HepG2 (cell line): ENCODE measurements at regions not wholly inside any gene's neighbourhood (a gene's known extent, or its start where the extent isn't known, plus 50 kb on each side); places are given as distances from the start of the nearest gene placed in this dataset.

ENCODE experiments used
- ATAC-seq: fragments of 200-7000 bp; cut with Tn5 transposase; 3 replicates; pipeline ENCODE4 v1.9.1; 2020; ENCODE audit warnings: mild to moderate bottlenecking, moderate library complexity
- BruUV-seq: library from RNA; stranded (reverse); fragments of 400-500 nt; replicated peaks from 2 replicates; lab custom pipeline; 2021; lab: Mats Ljungman, UMichigan
- CTCF ChIA-PET: fragments of 300-600 bp; formaldehyde crosslinking; extraction: SDS; loops from one replicate; lab custom pipeline; 2021; ENCODE audit warnings: low total read pairs, inconsistent platforms, low intra/inter-chr PET ratio; lab: Yijun Ruan, JAX
- POLR2A ChIA-PET: fragments of 350-600 bp; sonication (Branson Sonifier 250); formaldehyde crosslinking; loops from one replicate; lab custom pipeline; 2020; ENCODE audit warnings: antibody characterized with exemption, inconsistent platforms; lab: Yijun Ruan, JAX
- DNase-seq: peaks from one replicate; pipeline ENCODE4 v3.0.0-alpha.2; 2015; ENCODE audit warnings: low spot score
- FAIRE-seq: peaks from 3 replicates; lab custom pipeline; 2011; peaks lifted over from hg19 to GRCh38; lab: Jason Lieb, UNC
- H2AFZ ChIP-seq: one replicate; pipeline ENCODE4 v1.6.1; 2011; ENCODE audit warnings: low read length, inconsistent platforms
- H3K27ac ChIP-seq: fragments of 300-600 bp; 3 replicates; pipeline ENCODE4 v1.8.0; 2011; ENCODE audit warnings: mixed run types, mild to moderate bottlenecking, mixed read lengths, low read length, inconsistent platforms; ENCODE audit not compliant: insufficient read depth; ENCODE audit errors: extremely low read length
- H3K27me3 ChIP-seq, 2 experiments: fragments of 200-600 bp in 1 of 2; 2 replicates in 1 of 2; 3 replicates in 1 of 2; pipeline versions ENCODE4 v1.6.0 to v1.8.0; 2011; ENCODE audit warnings: low read length in 2 of 2, mild to moderate bottlenecking in 2 of 2, moderate library complexity in 2 of 2, inconsistent platforms in 1 of 2; ENCODE audit not compliant: insufficient read depth in 2 of 2, control insufficient read depth in 1 of 2
- H3K36me3 ChIP-seq, 2 experiments: fragments of 200-600 bp in 1 of 2; replicated peaks in 1 of 2; 2 replicates in 1 of 2; 3 replicates in 1 of 2; pipeline versions ENCODE4 v1.5.1 to v1.8.0; 2011; ENCODE audit warnings: low read length in 2 of 2, inconsistent platforms in 1 of 2; ENCODE audit not compliant: insufficient read depth in 2 of 2, control insufficient read depth in 1 of 2
- H3K4me1 ChIP-seq: 2 replicates; pipeline ENCODE4 v1.5.1; 2012; ENCODE audit warnings: low read length, inconsistent platforms; ENCODE audit not compliant: insufficient read depth
- H3K4me2 ChIP-seq: 2 replicates; pipeline ENCODE4 v1.6.0; 2011; ENCODE audit warnings: low read depth, low read length, inconsistent platforms
- H3K4me3 ChIP-seq, 3 experiments: fragments of 200-600 bp in 1 of 3; sonication (generic), shearing (Covaris generic) in 1 of 3; replicated peaks in 1 of 3; 2 replicates each; pipeline ENCODE4 v1.5.1; 2011 to 2016; ENCODE audit warnings: low read length in 3 of 3, inconsistent platforms in 2 of 3, low read depth in 2 of 3, mild to moderate bottlenecking in 2 of 3, control low read depth in 1 of 3, mixed read lengths in 1 of 3; ENCODE audit not compliant: insufficient read depth in 1 of 3
- H3K79me2 ChIP-seq: one replicate; pipeline ENCODE4 v1.6.1; 2011; ENCODE audit warnings: low read length, inconsistent platforms; ENCODE audit not compliant: insufficient read depth
- H3K9ac ChIP-seq: 2 replicates; pipeline ENCODE4 v1.6.0; 2011; ENCODE audit warnings: mild to moderate bottlenecking, low read depth, low read length, inconsistent platforms; ENCODE audit not compliant: insufficient read depth
- H3K9me3 ChIP-seq: 2 replicates; pipeline ENCODE4 v1.5.1; 2012; ENCODE audit warnings: mild to moderate bottlenecking, low read length
- H4K20me1 ChIP-seq: 2 replicates; pipeline ENCODE4 v1.6.0; 2011; ENCODE audit warnings: inconsistent platforms, mild to moderate bottlenecking, low read length, moderate library complexity; ENCODE audit not compliant: insufficient read depth
- CBFB ChIP-seq: sonication (generic); formaldehyde crosslinking; IDR thresholded peaks from 2 replicates; pipeline ENCODE4 v1.4.0; 2020; ENCODE audit warnings: missing genetic modification reagents
- FOXC1 ChIP-seq: sonication (generic); formaldehyde crosslinking; IDR thresholded peaks from 2 replicates; pipeline ENCODE4 v1.8.0; 2022; ENCODE audit warnings: mild to moderate bottlenecking, missing genetic modification reagents, borderline replicate concordance
- HHEX ChIP-seq: IDR thresholded peaks from 2 replicates; pipeline ENCODE4 v1.6.1; 2016; ENCODE audit warnings: control low read depth
- MIXL1 ChIP-seq: IDR thresholded peaks from 2 replicates; pipeline ENCODE4 v1.6.1; 2016
- MLLT10 ChIP-seq: sonication (generic); formaldehyde crosslinking; IDR thresholded peaks from 2 replicates; pipeline ENCODE4 v1.4.0; 2020; ENCODE audit warnings: missing genetic modification reagents
- SAFB2 ChIP-seq: sonication (generic); formaldehyde crosslinking; IDR thresholded peaks from 2 replicates; pipeline ENCODE4 v1.5.1; 2020; ENCODE audit warnings: missing genetic modification reagents, low read depth, mild to moderate bottlenecking, borderline replicate concordance
- SIN3A ChIP-seq: IDR thresholded peaks from 2 replicates; pipeline ENCODE4 v1.6.1; 2011; ENCODE audit warnings: low read depth, mild to moderate bottlenecking, control low read depth, low read length, borderline replicate concordance
- ZBTB7B ChIP-seq: sonication (generic); formaldehyde crosslinking; IDR thresholded peaks from 2 replicates; pipeline ENCODE4 v1.4.0; 2020; ENCODE audit warnings: missing genetic modification reagents
- ZBTB8A ChIP-seq: sonication (generic); formaldehyde crosslinking; IDR thresholded peaks from 2 replicates; pipeline ENCODE4 v1.4.0; 2020; ENCODE audit warnings: mild to moderate bottlenecking, low read depth, missing genetic modification reagents, borderline replicate concordance
- ZFX ChIP-seq: sonication (generic); formaldehyde crosslinking; IDR thresholded peaks from 2 replicates; pipeline ENCODE4 v1.4.0; 2020; ENCODE audit warnings: mild to moderate bottlenecking, low read depth, missing genetic modification reagents, moderate library complexity
- ZNF205 ChIP-seq: IDR thresholded peaks from 2 replicates; pipeline ENCODE4 v1.6.1; 2018; ENCODE audit warnings: missing biosample characterization, missing genetic modification reagents
- ZNF629 ChIP-seq: sonication (generic); formaldehyde crosslinking; conservative IDR thresholded peaks from 2 replicates; pipeline ENCODE4 v1.5.0; 2020; ENCODE audit warnings: missing genetic modification reagents
- ZNF674 ChIP-seq: sonication (generic); formaldehyde crosslinking; IDR thresholded peaks from 2 replicates; pipeline ENCODE4 v1.5.0; 2020; ENCODE audit warnings: low read depth, mild to moderate bottlenecking, missing genetic modification reagents
- ZNF691 ChIP-seq: sonication (generic); formaldehyde crosslinking; IDR thresholded peaks from 2 replicates; pipeline ENCODE4 v1.4.0; 2020; ENCODE audit warnings: missing genetic modification reagents, low read depth, mild to moderate bottlenecking, borderline replicate concordance
- WGBS: methylation state at CpG from one replicate; pipeline ENCODE4 v1.1.6; 2017; ENCODE audit warnings: low lambda C conversion rate; 5-methylcytosine and 5-hydroxymethylcytosine counted together
- in situ Hi-C: cut with HindIII; loops from 2 replicates; pipeline ENCODE4 v1.10.0; 2017; ENCODE audit warnings: low pct_unique_long_range_greater_than_20kb; ENCODE audit not compliant: extremely low pct_ligation_motif_present
- intact Hi-C: fragments of 100-400 bp; cut with micrococcal nuclease; formaldehyde crosslinking; loops from one replicate; pipeline ENCODE4 v1.10.0; 2022; ENCODE audit not compliant: unreplicated experiment

- CTCF ChIA-PET = no interaction called here
- Histone ChIP-seq H3K79me2 (no peaks in the 10 kb centered on the region), H3K4me2 (no peak overlapping the region), H3K27me3 (no peaks in the 10 kb centered on the region), H3K9ac (no peak overlapping the region), H3K4me3 (no peak overlapping the region)
- no TSS peak for BruUV-seq
- in situ Hi-C loops = no loop called here
- intact Hi-C loops = no loop called here
- TF ChIP-seq SAFB2 (CRISPR knock-in tag) = no peak
- no peak for TF ChIP-seq MLLT10 (CRISPR knock-in tag)
- TF ChIP-seq ZNF205 (CRISPR knock-in tag) = no peak
- no peak for TF ChIP-seq ZNF691 (CRISPR knock-in tag)
- no peak for TF ChIP-seq ZBTB8A (CRISPR knock-in tag)
- no peak for TF ChIP-seq CBFB (CRISPR knock-in tag)
- TF ChIP-seq ZFX = no peak
- TF ChIP-seq FOXC1 (CRISPR knock-in tag) = no peak
- TF ChIP-seq ZBTB7B (CRISPR knock-in tag) = no peak
- no peak for TF ChIP-seq ZNF629 (CRISPR knock-in tag)
- TF ChIP-seq SIN3A = no peak
- TF ChIP-seq HHEX = no peak
- TF ChIP-seq MIXL1 (CRISPR knock-in tag) = no peak
- no peak for TF ChIP-seq ZNF674 (CRISPR knock-in tag)
- TF ChIP-seq, all 625 proteins: peak for 0
- no peaks in the 10 kb centered on the region for H4K20me1 ChIP-seq
- no peaks in the 10 kb centered on the region for H3K9me3 ChIP-seq
- FAIRE-seq (no peak), DNase-seq (no peak), ATAC-seq (no peak)
- POLR2A ChIA-PET = no interaction called here
- WGBS = 0% methylated on average over 1 of the region's 1 CpG
- no peaks in the 10 kb centered on the region for H3K4me1 ChIP-seq
- no peak overlapping the region for H3K27ac ChIP-seq
- H3K36me3 ChIP-seq = no peaks in the 10 kb centered on the region
- no peak overlapping the region for H2AFZ ChIP-seq
Measured at GRCh38 chr1:115196296-115196695, 107.0 kb upstream of the TSPAN2 start.
